SK-N-MC (cell line): ENCODE measurements at regions not wholly inside any gene's neighbourhood (a gene's known extent, or its start where the extent isn't known, plus 50 kb on each side); places are given as distances from the start of the nearest gene placed in this dataset.

Experiments
- EZH2 ChIP-seq: fragments of 200-600 bp; sonication (generic); IDR thresholded peaks from one replicate; pipeline ENCODE4 v1.6.1; 2017; ENCODE audit warnings: antibody characterized with exemption
- POLR2AphosphoS5 ChIP-seq: IDR thresholded peaks from 2 replicates; pipeline ENCODE4 v1.6.1; 2012; ENCODE audit warnings: mild to moderate bottlenecking, low read depth, low read length, borderline replicate concordance

DNA sequence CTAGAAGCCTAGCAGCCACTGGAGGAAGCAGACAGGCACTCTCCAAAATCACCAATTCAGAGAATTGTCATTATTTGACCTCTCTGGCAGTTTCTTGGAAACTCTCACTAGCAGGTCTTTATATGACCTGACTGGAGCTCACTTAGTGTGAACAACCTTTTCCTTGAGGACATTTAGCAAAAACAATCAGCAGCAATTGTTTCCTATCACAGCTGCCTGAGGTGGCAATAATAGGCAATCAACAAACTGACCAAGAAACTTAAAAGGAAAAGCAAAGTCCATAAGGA lies 162.4 kb upstream of the STT3B start:
- TF ChIP-seq POLR2AphosphoS5 (no peak), EZH2 (no peak)
